Neuron (in vitro differentiated cells): ENCODE measurements at regions not wholly inside any gene's neighbourhood (a gene's known extent, or its start where the extent isn't known, plus 50 kb on each side); places are given as distances from the start of the nearest gene placed in this dataset.
"Not testable (repeated sequence)": the region's sequence is repeated elsewhere in the genome, so short reads cannot be mapped to it uniquely, and the experiment has no call there.

Experiments
- H2AFZ ChIP-seq: one replicate; pipeline ENCODE4 v1.6.1; 2013; ENCODE audit warnings: low read depth, mild to moderate bottlenecking, inconsistent platforms, low read length, moderate library complexity
- H3K27me3 ChIP-seq: one replicate; pipeline ENCODE4 v1.6.1; 2013; ENCODE audit warnings: low read length; ENCODE audit not compliant: insufficient read depth
- H3K36me3 ChIP-seq: one replicate; pipeline ENCODE4 v1.6.1; 2013; ENCODE audit warnings: low read length; ENCODE audit not compliant: insufficient read depth
- H3K4me1 ChIP-seq: one replicate; pipeline ENCODE4 v1.6.1; 2013; ENCODE audit warnings: low read length; ENCODE audit not compliant: insufficient read depth
- H3K4me3 ChIP-seq: 2 replicates; pipeline ENCODE4 v1.5.1; 2013; ENCODE audit warnings: mild to moderate bottlenecking, low read length, moderate library complexity
- H3K9me3 ChIP-seq: one replicate; pipeline ENCODE4 v1.6.1; 2013; ENCODE audit warnings: low read length

- H3K4me3 ChIP-seq, H3K4me1 ChIP-seq, H2AFZ ChIP-seq, H3K27me3 ChIP-seq, H3K36me3 ChIP-seq, H3K9me3 ChIP-seq: not testable (repeated sequence)
Observed at GRCh38 chr2:149685401-149685800, 97.8 kb upstream of the MMADHC start.

DNA sequence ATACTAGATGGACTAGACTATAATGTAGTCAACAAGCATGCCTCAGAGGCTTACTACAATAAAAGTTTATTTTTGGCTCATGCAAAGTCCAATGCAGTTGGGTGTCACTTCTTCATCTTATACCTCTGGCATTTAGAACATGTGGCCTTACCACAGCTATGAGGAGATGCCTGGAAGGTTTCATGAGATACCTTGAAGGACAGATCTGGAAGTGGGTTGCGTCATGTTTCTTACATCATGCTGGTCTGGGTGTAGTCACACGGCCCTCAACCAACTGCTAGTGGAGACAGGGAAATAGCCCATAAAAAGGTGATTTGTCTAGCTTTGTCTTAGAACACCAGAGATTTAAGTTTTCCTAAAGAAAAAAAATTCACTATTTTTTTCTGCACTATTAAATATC lies 91.7 kb upstream of the MMADHC start:
- no peaks in the 10 kb centered on the region for H3K4me1 ChIP-seq
- no peaks in the 10 kb centered on the region for H3K27me3 ChIP-seq
- no peaks in the 10 kb centered on the region for H3K36me3 ChIP-seq
- H3K4me3 ChIP-seq = no peak overlapping the region
- no peak overlapping the region for H2AFZ ChIP-seq
- peaks cover 4% of the 10 kb centered on the region for H3K9me3 ChIP-seq

DNA sequence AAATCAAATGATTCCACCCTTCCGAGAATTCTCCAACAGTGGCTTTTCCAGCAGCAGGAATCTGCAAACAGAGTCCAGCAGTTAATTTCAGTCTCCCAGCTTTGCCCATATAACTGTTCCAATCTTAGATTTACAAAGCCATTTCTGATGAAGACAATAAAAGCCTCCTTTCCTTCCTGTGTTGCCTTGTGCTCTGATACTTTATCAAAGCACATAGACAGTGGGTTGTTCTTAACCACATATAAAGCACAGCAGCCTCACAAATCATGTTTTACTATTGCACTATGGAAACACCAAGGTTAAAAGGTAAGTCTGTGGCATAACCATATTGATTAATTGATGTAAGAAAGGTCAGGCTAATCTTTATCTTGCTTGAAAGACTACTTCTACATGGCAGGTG lies 89.8 kb upstream of the MMADHC start:
- Histone ChIP-seq H2AFZ (no peak overlapping the region), H3K4me3 (no peak overlapping the region), H3K4me1 (no peaks in the 10 kb centered on the region), H3K9me3 (peaks cover 4% of the 10 kb centered on the region), H3K36me3 (no peaks in the 10 kb centered on the region), H3K27me3 (no peaks in the 10 kb centered on the region)

DNA sequence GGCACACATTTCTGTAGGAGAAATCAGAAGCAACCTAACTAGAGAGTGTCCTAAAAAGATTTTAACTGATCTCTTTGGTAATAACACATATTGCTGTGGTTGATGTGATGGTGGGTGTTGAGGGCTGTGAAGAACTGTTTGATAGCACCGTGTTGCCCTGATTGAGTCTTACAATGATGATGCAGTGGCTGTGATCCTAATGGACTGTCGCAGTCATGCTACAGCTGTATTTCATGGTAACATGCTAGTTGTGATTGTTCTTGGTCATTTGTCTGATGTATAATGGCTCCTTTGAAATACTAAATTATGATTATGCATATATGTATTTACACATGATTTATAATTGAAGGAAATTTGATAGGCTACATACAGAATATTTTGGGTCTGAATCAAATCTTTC lies 82.5 kb upstream of the MMADHC start:
- Histone ChIP-seq H3K9me3 (no peaks in the 10 kb centered on the region), H3K4me1 (no peaks in the 10 kb centered on the region), H3K27me3 (no peaks in the 10 kb centered on the region), H3K36me3 (no peaks in the 10 kb centered on the region), H2AFZ (no peak overlapping the region), H3K4me3 (no peak overlapping the region)

DNA sequence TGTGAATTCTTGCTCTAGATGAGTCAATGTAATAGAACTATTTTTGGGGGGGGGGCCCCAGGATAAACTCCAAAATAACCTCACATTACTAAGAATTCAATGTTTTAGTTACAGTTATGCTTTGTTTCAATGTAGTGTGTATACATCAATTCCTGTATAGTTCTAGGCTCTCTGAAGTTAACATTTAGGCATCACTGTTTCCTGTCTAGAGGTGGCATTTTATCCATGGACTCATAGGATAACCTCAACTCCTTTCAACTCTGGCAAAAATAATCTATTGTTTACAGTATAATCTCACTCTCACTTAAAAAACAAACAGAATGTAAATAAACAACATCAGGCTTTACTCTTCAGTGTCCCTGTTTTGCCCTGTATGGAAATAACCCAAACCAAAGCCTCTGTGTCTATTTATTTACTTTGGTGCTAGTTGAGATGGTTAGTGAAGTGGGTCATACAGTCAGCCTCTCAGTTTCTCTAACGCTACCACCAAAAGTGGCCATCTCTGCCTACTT lies 79.3 kb upstream of the MMADHC start:
- no peaks in the 10 kb centered on the region for H3K4me1 ChIP-seq
- no peaks in the 10 kb centered on the region for H3K36me3 ChIP-seq
- H2AFZ ChIP-seq = no peak overlapping the region
- no peak overlapping the region for H3K4me3 ChIP-seq
- H3K9me3 ChIP-seq = no peaks in the 10 kb centered on the region
- H3K27me3 ChIP-seq = no peaks in the 10 kb centered on the region

DNA sequence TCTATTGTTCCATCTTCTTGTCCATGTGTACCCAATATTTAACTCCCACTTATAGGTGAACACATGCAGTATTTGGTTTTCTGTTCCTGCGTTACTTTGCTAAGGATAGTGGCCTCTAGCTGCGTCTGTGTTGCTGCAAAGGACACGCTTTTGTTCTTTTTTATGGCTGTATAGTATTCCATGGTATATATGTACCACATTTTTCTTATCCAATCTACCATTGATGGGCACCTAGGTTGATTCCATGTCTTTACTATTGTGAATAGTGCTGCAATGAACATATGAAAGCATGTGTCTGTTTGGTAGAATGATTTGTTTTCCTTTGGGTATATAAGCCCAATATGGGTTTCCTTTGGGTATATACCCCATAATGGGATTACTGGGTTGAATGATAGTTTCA lies 77.3 kb upstream of the MMADHC start:
- Histone ChIP-seq H3K4me3 (no peak overlapping the region), H3K27me3 (no peaks in the 10 kb centered on the region), H3K4me1 (no peaks in the 10 kb centered on the region), H3K36me3 (no peaks in the 10 kb centered on the region), H2AFZ (no peak overlapping the region), H3K9me3 (no peaks in the 10 kb centered on the region)

- Histone ChIP-seq H3K4me1 (peaks cover 1% of the 10 kb centered on the region), H3K27me3 (no peaks in the 10 kb centered on the region), H3K4me3 (no peak overlapping the region), H3K9me3 (no peaks in the 10 kb centered on the region), H3K36me3 (no peaks in the 10 kb centered on the region), H2AFZ (no peak overlapping the region)
Observed at GRCh38 chr2:149662556-149662955, 75.0 kb upstream of the MMADHC start.

GRCh38 chr2:149661844-149662243 lies 74.3 kb upstream of the MMADHC start:
- H3K36me3 ChIP-seq = no peaks in the 10 kb centered on the region
- H2AFZ ChIP-seq = no peak overlapping the region
- H3K4me1 ChIP-seq = peaks cover 8% of the 10 kb centered on the region
- H3K4me3 ChIP-seq = no peak overlapping the region
- H3K9me3 ChIP-seq = no peaks in the 10 kb centered on the region
- no peaks in the 10 kb centered on the region for H3K27me3 ChIP-seq

GRCh38 chr2:149658553-149658952 lies 71.0 kb upstream of the MMADHC start:
- Histone ChIP-seq H3K9me3 (peaks cover 1% of the 10 kb centered on the region), H3K4me3 (no peak overlapping the region), H3K36me3 (no peaks in the 10 kb centered on the region), H2AFZ (no peak overlapping the region), H3K4me1 (peaks cover 10% of the 10 kb centered on the region), H3K27me3 (no peaks in the 10 kb centered on the region)

GRCh38 chr2:149657401-149658040 lies 69.9 kb upstream of the MMADHC start:
- Histone ChIP-seq H2AFZ (no peak overlapping the region), H3K4me3 (no peak overlapping the region), H3K4me1 (peaks cover 10% of the 10 kb centered on the region), H3K9me3 (peaks cover 1% of the 10 kb centered on the region), H3K27me3 (no peaks in the 10 kb centered on the region), H3K36me3 (no peaks in the 10 kb centered on the region)

- no peak overlapping the region for H2AFZ ChIP-seq
Observed at GRCh38 chr2:149656996-149657395, 69.4 kb upstream of the MMADHC start.

GRCh38 chr2:149653831-149654445 lies 66.4 kb upstream of the MMADHC start:
- H2AFZ ChIP-seq = no peak overlapping the region
- H3K4me1 ChIP-seq = peaks cover 10% of the 10 kb centered on the region
- H3K36me3 ChIP-seq = no peaks in the 10 kb centered on the region
- no peaks in the 10 kb centered on the region for H3K27me3 ChIP-seq
- H3K4me3 ChIP-seq = no peak overlapping the region
- peaks cover 4% of the 10 kb centered on the region for H3K9me3 ChIP-seq

More at GRCh38 chr2:149656996-149657395, 69.4 kb upstream of the MMADHC start:
- no peak overlapping the region for H3K4me3 ChIP-seq
- H3K4me1 ChIP-seq = peaks cover 10% of the 10 kb centered on the region
- H3K36me3 ChIP-seq = no peaks in the 10 kb centered on the region
- peaks cover 1% of the 10 kb centered on the region for H3K9me3 ChIP-seq
- H3K27me3 ChIP-seq = no peaks in the 10 kb centered on the region

DNA sequence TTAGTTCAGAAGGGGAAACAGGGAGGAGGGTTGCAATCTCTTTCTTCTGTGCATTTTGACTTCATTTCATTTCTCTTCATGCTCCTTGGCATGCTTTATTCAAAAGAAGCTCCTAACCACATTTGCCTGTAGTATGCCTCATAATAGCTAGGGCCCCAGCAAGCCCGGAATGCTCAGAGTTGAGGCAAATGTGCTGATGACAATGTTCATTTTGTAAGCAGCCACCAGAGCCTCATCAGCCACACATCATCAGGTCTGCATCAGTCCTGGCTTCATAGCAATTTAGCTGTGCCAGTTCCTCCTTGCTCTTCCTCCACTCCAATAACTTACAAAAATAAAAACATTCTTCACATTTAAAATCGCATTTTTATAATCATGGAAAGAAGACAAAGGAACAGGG lies 65.4 kb upstream of the MMADHC start:
- no peak overlapping the region for H2AFZ ChIP-seq
- H3K4me3 ChIP-seq = no peak overlapping the region
- H3K27me3 ChIP-seq = no peaks in the 10 kb centered on the region
- H3K36me3 ChIP-seq = no peaks in the 10 kb centered on the region
- peaks cover 4% of the 10 kb centered on the region for H3K9me3 ChIP-seq
- H3K4me1 ChIP-seq = peaks cover 10% of the 10 kb centered on the region

- H3K27me3 ChIP-seq = no peaks in the 10 kb centered on the region
- no peak overlapping the region for H2AFZ ChIP-seq
- no peak overlapping the region for H3K4me3 ChIP-seq
- H3K4me1 ChIP-seq = peaks cover 9% of the 10 kb centered on the region
- peaks cover 4% of the 10 kb centered on the region for H3K9me3 ChIP-seq
- H3K36me3 ChIP-seq = no peaks in the 10 kb centered on the region
Observed at GRCh38 chr2:149652526-149652925, 65.0 kb upstream of the MMADHC start.
